AG04449 (cell line): ENCODE measurements at regions not wholly inside any gene's neighbourhood (a gene's known extent, or its start where the extent isn't known, plus 50 kb on each side); places are given as distances from the start of the nearest gene placed in this dataset.

ENCODE experiments used
- CTCF ChIA-PET: fragments of 350-600 bp; formaldehyde crosslinking; extraction: SDS; loops from one replicate; lab custom pipeline; 2021; ENCODE audit warnings: antibody characterized with exemption; lab: Yijun Ruan, JAX
- POLR2A ChIA-PET: fragments of 400-600, 350-600 bp; formaldehyde crosslinking; extraction: SDS; loops from one replicate; lab custom pipeline; 2020; ENCODE audit warnings: antibody characterized with exemption, inconsistent platforms; lab: Yijun Ruan, JAX
- DNase-seq: peaks from one replicate; pipeline ENCODE4 v3.0.0-alpha.2; 2010; ENCODE audit warnings: low read depth, low spot score
- H3K4me3 ChIP-seq: 2 replicates; pipeline ENCODE4 v1.5.1; 2011; ENCODE audit warnings: low read depth, mild to moderate bottlenecking, control low read depth, low read length
- CTCF ChIP-seq: IDR thresholded peaks from one replicate; pipeline ENCODE4 v1.5.1; 2011; ENCODE audit warnings: mild to moderate bottlenecking, moderate library complexity, low read length, control low read depth, inconsistent platforms; ENCODE audit not compliant: insufficient read depth; ENCODE audit errors: missing control alignments

- ChIA-PET POLR2A (no interaction called here), CTCF (no interaction called here)
- no peak overlapping the region for H3K4me3 ChIP-seq
- no peak for TF ChIP-seq CTCF
- DNase-seq = no peak
Observed at GRCh38 chr20:17109307-17109706, 117.5 kb upstream of the PCSK2 start.

- CTCF ChIA-PET = no interaction called here
Observed at GRCh38 chr20:17128206-17128605, 98.6 kb upstream of the PCSK2 start.

GRCh38 chr20:17129089-17129488, 97.8 kb upstream of the PCSK2 start:
- DNase-seq = no peak
- no peak overlapping the region for H3K4me3 ChIP-seq
- POLR2A ChIA-PET = no interaction called here
- TF ChIP-seq CTCF = no peak
- CTCF ChIA-PET = no interaction called here

More at GRCh38 chr20:17128206-17128605, 98.6 kb upstream of the PCSK2 start:
- POLR2A ChIA-PET = no interaction called here
- DNase-seq = no peak
- H3K4me3 ChIP-seq = no peak overlapping the region
- TF ChIP-seq CTCF = no peak

GRCh38 chr20:17137692-17138091, 89.1 kb upstream of the PCSK2 start:
- POLR2A ChIA-PET = no interaction called here
- DNase-seq = no peak

GRCh38 chr20:17138237-17138636, 88.6 kb upstream of the PCSK2 start:
- CTCF ChIA-PET = no interaction called here
- no peak for DNase-seq
- TF ChIP-seq CTCF = no peak
- POLR2A ChIA-PET = no interaction called here
- no peak overlapping the region for H3K4me3 ChIP-seq

More at GRCh38 chr20:17137692-17138091, 89.1 kb upstream of the PCSK2 start:
- TF ChIP-seq CTCF = no peak
- CTCF ChIA-PET = no interaction called here
- no peak overlapping the region for H3K4me3 ChIP-seq

- DNase-seq = no peak
- CTCF ChIA-PET = no interaction called here
- POLR2A ChIA-PET = no interaction called here
- no peak for TF ChIP-seq CTCF
- no peak overlapping the region for H3K4me3 ChIP-seq
Observed at GRCh38 chr20:17140894-17141293, 85.9 kb upstream of the PCSK2 start.
